NCI-H146 treated with DMSO at 0.1 percent for 48 hours (cell line): ENCODE measurements at regions not wholly inside any gene's neighbourhood (a gene's known extent, or its start where the extent isn't known, plus 50 kb on each side); places are given as distances from the start of the nearest gene placed in this dataset.

Source experiments
- DNase-seq: peaks from one replicate; lab custom pipeline; 2025; ENCODE audit not compliant: unreplicated experiment; lab: John Stamatoyannopoulos, UW

GRCh38 chr16:79408355-79408754, 192.2 kb downstream of the MAF start:
- no peak for DNase-seq

GRCh38 chr16:79407461-79408135, 192.9 kb downstream of the MAF start:
- no peak for DNase-seq

GRCh38 chr16:79407005-79407404, 193.5 kb downstream of the MAF start:
- no peak for DNase-seq

GRCh38 chr16:79404571-79404970, 196.0 kb downstream of the MAF start:
- no peak for DNase-seq

GRCh38 chr16:79403534-79403933, 197.0 kb downstream of the MAF start:
- no peak for DNase-seq

- no peak for DNase-seq
Measured at GRCh38 chr16:79402920-79403319, 197.6 kb downstream of the MAF start.

- DNase-seq: no peak
Measured at GRCh38 chr16:79402356-79402755, 198.2 kb downstream of the MAF start.

- no peak for DNase-seq
Measured at GRCh38 chr16:79401782-79402181, 198.8 kb downstream of the MAF start.

- no peak for DNase-seq
Measured at GRCh38 chr16:79401157-79401556, 199.4 kb downstream of the MAF start.

- DNase-seq: no peak
Measured at GRCh38 chr16:79400462-79401149, 199.9 kb downstream of the MAF start.

GRCh38 chr16:79395591-79395990, 204.9 kb downstream of the MAF start:
- DNase-seq: no peak

- no peak for DNase-seq
Measured at GRCh38 chr16:79394206-79394605, 206.3 kb downstream of the MAF start.

GRCh38 chr16:79393564-79393963, 207.0 kb downstream of the MAF start:
- no peak for DNase-seq

GRCh38 chr16:79393127-79393526, 207.4 kb downstream of the MAF start:
- DNase-seq: no peak

- DNase-seq: no peak
Measured at GRCh38 chr16:79392081-79392480, 208.5 kb downstream of the MAF start.

- no peak for DNase-seq
Measured at GRCh38 chr16:79391395-79391794, 209.1 kb downstream of the MAF start.

GRCh38 chr16:79390481-79391051, 210.0 kb downstream of the MAF start:
- no peak for DNase-seq

GRCh38 chr16:79388396-79388795, 212.1 kb downstream of the MAF start:
- no peak for DNase-seq

- DNase-seq: no peak
Measured at GRCh38 chr16:79386299-79386698, 214.2 kb downstream of the MAF start.

- no peak for DNase-seq
Measured at GRCh38 chr16:79381603-79382042, 218.9 kb downstream of the MAF start.

- DNase-seq: no peak
Measured at GRCh38 chr16:79380995-79381602, 219.4 kb downstream of the MAF start.

- no peak for DNase-seq
Measured at GRCh38 chr16:79379095-79379494, 221.4 kb downstream of the MAF start.
